Activated naive CD8-positive, alpha-beta T cell treated with anti-CD3 and anti-CD28 coated beads, Interleukin-2, amount 10 ng/mL, durations not matched to agents 7 days and 5 days (primary cell): ENCODE measurements at regions not wholly inside any gene's neighbourhood (a gene's known extent, or its start where the extent isn't known, plus 50 kb on each side); places are given as distances from the start of the nearest gene placed in this dataset.

ENCODE experiments used
- ATAC-seq: fragments of 150-1000 bp; cut with Tn5 transposase; one replicate; pipeline ENCODE4 v1.10.0; 2021; ENCODE audit warnings: low read depth, moderate library complexity
- POLR2A ChIA-PET: fragments of 350-600 bp; sonication (Branson Sonifier 250); formaldehyde crosslinking; loops from one replicate; lab custom pipeline; 2021; ENCODE audit warnings: antibody characterized with exemption; lab: Charles Lee
- DNase-seq: peaks from one replicate; pipeline ENCODE4 v3.0.0; 2021
- H3K27ac Mint-ChIP-seq: one replicate; pipeline ENCODE4 v1.8.0; 2022; ENCODE audit warnings: mild to moderate bottlenecking, mixed read lengths
- H3K27me3 Mint-ChIP-seq: one replicate; pipeline ENCODE4 v1.8.0; 2022; ENCODE audit warnings: mild to moderate bottlenecking, moderate library complexity, mixed read lengths
- H3K36me3 Mint-ChIP-seq: one replicate; pipeline ENCODE4 v1.8.0; 2021; ENCODE audit warnings: mild to moderate bottlenecking, mixed read lengths
- H3K4me1 Mint-ChIP-seq: one replicate; pipeline ENCODE4 v1.8.0; 2021; ENCODE audit warnings: mixed read lengths
- H3K4me3 Mint-ChIP-seq: one replicate; pipeline ENCODE4 v1.8.0; 2022; ENCODE audit warnings: mild to moderate bottlenecking, moderate library complexity, mixed read lengths
- H3K9me3 Mint-ChIP-seq: one replicate; pipeline ENCODE4 v1.8.0; 2021; ENCODE audit warnings: mixed read lengths

DNA sequence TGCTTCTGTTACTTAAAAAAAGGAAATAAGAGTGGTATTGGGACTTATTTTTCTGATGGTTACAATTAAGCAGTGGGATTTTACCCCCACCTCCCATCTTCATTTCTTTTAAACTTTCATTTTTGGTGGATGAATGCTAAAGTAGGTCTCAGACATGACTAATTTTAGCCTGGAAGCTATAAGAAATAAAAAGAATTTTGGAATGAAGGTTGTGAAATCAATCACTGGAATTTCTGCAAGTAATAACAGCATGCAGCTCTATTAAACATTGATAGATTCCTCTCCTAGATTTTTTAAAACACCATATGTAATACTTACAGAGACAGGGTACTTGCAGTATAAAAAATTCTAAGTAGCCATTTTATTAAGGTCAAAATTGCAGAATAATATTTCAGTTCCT is 164.2 kb upstream of the CLEC14A start:
- H3K36me3 Mint-ChIP-seq = no peaks in the 10 kb centered on the region
- no peak overlapping the region for H3K27ac Mint-ChIP-seq
- POLR2A ChIA-PET = no interaction called here
- ATAC-seq (no peak), DNase-seq (no peak)
- no peaks in the 10 kb centered on the region for H3K4me1 Mint-ChIP-seq
- peaks cover 3% of the 10 kb centered on the region for H3K9me3 Mint-ChIP-seq
- H3K27me3 Mint-ChIP-seq = peaks cover 2% of the 10 kb centered on the region
- no peak overlapping the region for H3K4me3 Mint-ChIP-seq

DNA sequence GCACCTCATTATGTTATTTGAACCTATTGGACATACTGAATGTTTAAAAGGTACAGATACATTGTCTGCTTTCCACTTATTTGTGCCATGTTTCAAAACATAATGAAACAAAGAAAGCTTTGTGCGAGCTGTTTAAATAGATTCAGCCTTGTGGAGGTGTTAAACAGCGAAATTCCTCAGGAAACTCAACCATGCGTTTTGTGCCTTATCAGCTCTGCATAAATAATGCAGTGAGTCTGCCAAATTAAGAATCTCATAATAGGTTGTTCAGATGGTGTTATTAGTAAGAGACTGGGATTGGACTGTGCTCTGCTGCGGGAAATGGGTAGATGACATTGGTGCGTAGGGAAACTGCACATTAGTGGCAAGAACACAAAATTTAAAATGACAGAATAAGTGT is 163.7 kb upstream of the CLEC14A start:
- Mint-ChIP-seq H3K36me3 (no peaks in the 10 kb centered on the region), H3K4me3 (no peak overlapping the region), H3K27ac (no peak overlapping the region), H3K27me3 (peaks cover 2% of the 10 kb centered on the region), H3K9me3 (peaks cover 3% of the 10 kb centered on the region), H3K4me1 (no peaks in the 10 kb centered on the region)
- POLR2A ChIA-PET = no interaction called here
- no peak for DNase-seq
- ATAC-seq = no peak

DNA sequence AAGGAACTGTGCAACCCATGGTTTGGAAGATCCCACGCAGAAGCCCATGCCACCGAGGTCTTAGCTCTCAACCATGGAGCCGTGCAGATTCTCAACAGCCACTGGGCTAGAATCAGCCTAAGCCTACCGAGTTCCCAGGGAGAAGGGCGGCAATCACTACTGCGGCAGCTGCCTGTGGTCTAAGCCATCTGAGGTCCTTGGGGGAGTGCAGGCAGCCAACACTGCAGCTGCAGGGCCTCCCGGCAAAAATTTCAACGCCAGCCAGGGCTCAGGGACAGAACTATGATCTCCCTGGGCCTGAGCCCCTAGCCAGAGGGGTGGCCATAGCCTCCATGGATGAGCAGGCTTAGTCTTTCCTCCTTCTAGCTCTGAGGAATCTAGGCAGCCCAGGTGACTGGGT is 156.8 kb upstream of the CLEC14A start:
- Mint-ChIP-seq H3K4me1 (no peaks in the 10 kb centered on the region), H3K27me3 (peaks cover 2% of the 10 kb centered on the region), H3K4me3 (no peak overlapping the region), H3K9me3 (peaks cover 2% of the 10 kb centered on the region), H3K36me3 (no peaks in the 10 kb centered on the region), H3K27ac (no peak overlapping the region)
- no peak for ATAC-seq
- POLR2A ChIA-PET = no interaction called here
- no peak for DNase-seq

DNA sequence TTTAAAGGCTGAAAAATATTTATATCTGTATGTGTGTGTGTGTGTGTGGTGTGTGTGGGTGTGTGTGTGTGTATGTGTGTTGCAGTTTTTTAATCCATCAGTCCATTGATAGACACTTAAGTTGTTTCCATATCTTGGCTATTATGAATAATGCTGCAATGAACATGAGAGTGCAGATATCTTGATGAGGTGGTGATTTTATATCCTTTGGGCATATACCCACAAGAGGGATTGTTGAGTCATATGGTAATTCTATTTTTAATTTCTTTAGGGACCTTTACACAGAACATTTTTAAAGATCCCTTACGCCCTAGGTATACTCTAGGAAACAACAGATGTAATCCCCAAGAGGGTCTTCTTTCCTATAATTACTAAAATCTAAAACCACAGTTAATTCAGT is 154.5 kb upstream of the CLEC14A start:
- H3K4me1 Mint-ChIP-seq = no peaks in the 10 kb centered on the region
- H3K4me3 Mint-ChIP-seq = no peak overlapping the region
- peaks cover under 1% of the 10 kb centered on the region for H3K27me3 Mint-ChIP-seq

DNA sequence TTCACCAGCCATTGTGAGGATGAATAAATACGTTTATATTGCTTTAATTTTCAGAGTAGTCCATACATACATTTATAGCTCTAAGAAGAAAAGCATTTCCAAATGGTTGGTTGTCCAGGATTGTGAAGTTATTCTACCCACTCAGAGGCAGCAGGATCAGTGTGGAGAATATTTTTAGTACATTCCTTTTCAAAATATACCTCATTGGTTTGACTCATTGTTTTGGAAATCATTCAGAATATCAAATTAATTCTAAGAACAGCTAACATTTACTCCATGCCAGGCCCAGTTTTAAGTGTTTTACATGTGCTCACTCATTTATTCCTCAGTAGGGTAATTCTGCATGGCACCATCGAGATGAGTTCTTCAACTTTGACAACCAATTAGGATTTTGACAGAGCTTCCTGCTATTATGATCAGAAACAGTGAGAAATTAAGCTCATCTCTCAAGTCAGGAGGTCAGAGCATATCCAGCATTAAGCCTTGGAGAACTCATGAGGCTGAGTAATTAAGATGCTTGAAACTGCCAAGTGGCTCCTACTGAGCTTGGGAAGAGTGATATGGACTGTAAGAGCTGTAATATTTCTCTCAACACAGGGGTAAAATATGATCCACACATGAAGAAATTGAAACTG is 153.3 kb upstream of the CLEC14A start:
- Mint-ChIP-seq H3K9me3 (peaks cover 2% of the 10 kb centered on the region), H3K4me3 (no peak overlapping the region)
- no peak for ATAC-seq

More for the DNA sequence above, 154.5 kb upstream of the CLEC14A start:
- Mint-ChIP-seq H3K9me3 (peaks cover 2% of the 10 kb centered on the region), H3K27ac (no peak overlapping the region), H3K36me3 (no peaks in the 10 kb centered on the region)
- POLR2A ChIA-PET = no interaction called here
- ATAC-seq (no peak), DNase-seq (no peak)

DNA sequence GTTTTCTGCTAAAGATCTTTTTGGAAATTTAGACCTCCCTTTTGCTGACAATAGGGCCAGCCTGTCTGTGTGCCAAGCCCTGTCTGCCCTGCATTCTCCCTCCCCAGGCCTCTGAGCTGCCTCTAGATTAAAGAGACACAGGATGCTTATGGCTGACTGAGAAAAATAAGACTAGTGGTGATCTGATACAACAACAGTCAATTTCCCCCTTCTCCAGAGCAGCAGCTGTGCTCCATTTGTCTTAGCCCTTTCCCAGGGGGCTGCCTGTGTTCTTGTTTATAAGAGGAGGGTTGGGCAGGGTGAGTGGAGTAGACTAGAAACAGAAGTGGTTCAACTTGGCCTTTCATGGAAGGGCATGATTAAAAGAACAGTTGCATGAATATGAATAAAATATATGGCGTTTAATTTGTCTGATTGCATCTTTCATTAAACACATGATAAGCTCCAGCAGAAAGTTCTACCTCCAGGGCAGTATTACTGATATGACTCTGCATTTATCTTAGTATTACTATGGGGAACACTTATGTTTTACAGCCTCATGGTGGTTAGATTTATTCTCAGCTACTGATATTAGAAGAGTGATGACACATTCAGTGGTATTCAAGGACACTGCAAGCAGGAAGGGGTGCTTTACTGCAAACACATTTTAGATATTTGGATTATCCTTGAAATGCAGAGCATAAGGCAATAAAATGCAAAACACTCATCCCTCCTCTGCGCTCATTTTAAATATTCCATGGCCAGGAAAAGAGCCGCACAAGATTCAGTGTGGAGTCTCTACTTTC is 150.2 kb upstream of the CLEC14A start:
- no peaks in the 10 kb centered on the region for H3K36me3 Mint-ChIP-seq
- H3K4me1 Mint-ChIP-seq = no peaks in the 10 kb centered on the region
- no peaks in the 10 kb centered on the region for H3K9me3 Mint-ChIP-seq
- H3K27me3 Mint-ChIP-seq = no peaks in the 10 kb centered on the region
- DNase-seq = no peak
- no peak overlapping the region for H3K27ac Mint-ChIP-seq
- POLR2A ChIA-PET = no interaction called here
- no peak for ATAC-seq
- no peak overlapping the region for H3K4me3 Mint-ChIP-seq

More for the DNA sequence above, 153.3 kb upstream of the CLEC14A start:
- DNase-seq = no peak
- Mint-ChIP-seq H3K36me3 (no peaks in the 10 kb centered on the region), H3K4me1 (no peaks in the 10 kb centered on the region), H3K27me3 (no peaks in the 10 kb centered on the region), H3K27ac (no peak overlapping the region)
- POLR2A ChIA-PET = no interaction called here

DNA sequence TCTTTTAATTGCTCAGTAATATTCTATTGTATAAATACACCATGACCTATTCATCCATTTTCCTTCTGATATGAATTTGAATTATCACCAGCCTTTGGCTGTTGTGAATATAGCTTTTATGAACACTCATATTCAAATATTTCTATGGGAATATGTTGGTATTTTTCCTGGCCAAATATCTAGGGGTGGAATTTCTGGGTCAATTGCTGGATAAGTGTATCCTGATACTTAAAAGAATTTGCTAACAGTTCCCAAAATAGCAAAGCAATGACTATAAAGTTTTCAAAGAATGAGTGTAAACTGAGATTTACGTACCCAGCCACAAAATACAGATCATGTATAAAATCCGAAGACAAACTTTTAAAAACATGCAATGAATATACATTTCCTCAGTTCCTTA is 148.7 kb upstream of the CLEC14A start:
- H3K36me3 Mint-ChIP-seq = no peaks in the 10 kb centered on the region
- POLR2A ChIA-PET = no interaction called here
- H3K27me3 Mint-ChIP-seq = no peaks in the 10 kb centered on the region
- ATAC-seq (no peak), DNase-seq (no peak)
- H3K9me3 Mint-ChIP-seq = no peaks in the 10 kb centered on the region
- no peak overlapping the region for H3K27ac Mint-ChIP-seq
- H3K4me3 Mint-ChIP-seq = no peak overlapping the region
- no peaks in the 10 kb centered on the region for H3K4me1 Mint-ChIP-seq

DNA sequence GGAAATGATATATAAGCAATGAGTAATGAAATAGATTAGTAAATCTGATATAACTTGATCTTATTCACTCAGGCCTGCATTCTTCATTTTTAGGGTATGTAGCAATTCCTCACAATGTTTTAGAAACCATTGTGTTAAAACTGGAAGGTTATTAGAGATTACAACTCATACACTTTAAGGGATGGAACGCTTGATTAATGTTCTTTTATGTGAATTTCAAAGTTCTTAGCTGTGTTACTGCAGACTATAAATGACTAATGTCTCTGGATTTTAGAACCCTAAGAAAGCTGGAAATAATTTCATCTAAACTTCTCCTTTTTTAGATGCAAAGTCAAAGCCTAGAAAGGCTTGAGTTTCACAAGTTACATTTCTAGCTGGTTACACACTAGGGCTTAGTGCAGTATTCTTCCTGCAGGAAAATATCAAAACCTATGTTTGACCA is 148.2 kb upstream of the CLEC14A start:
- Mint-ChIP-seq H3K27me3 (no peaks in the 10 kb centered on the region), H3K36me3 (no peaks in the 10 kb centered on the region), H3K27ac (no peak overlapping the region), H3K4me1 (no peaks in the 10 kb centered on the region), H3K9me3 (no peaks in the 10 kb centered on the region), H3K4me3 (no peak overlapping the region)
- POLR2A ChIA-PET = no interaction called here
- ATAC-seq (no peak), DNase-seq (no peak)

DNA sequence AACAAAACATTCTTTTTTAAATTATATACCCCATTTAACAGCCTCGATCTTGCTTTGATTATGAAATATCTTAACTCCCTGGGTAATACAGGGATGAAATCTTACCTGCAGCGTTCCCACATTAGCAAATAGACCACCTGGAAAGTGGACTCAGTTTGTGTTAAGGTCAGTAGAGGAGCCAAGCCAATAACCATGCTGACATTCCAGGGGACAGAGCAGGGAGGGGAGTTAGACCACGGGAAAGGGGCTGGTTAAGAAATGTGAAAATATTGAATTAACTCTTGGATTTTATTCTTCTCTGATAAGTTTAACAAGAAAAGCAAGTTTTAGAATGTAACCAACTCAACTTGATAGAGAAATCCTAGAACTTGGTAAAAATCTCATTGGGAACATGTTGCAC is 144.9 kb upstream of the CLEC14A start:
- ATAC-seq = no peak
- Mint-ChIP-seq H3K4me1 (no peaks in the 10 kb centered on the region), H3K4me3 (no peak overlapping the region), H3K27me3 (no peaks in the 10 kb centered on the region), H3K9me3 (no peaks in the 10 kb centered on the region), H3K36me3 (no peaks in the 10 kb centered on the region), H3K27ac (no peak overlapping the region)
- DNase-seq = no peak
- POLR2A ChIA-PET = no interaction called here

DNA sequence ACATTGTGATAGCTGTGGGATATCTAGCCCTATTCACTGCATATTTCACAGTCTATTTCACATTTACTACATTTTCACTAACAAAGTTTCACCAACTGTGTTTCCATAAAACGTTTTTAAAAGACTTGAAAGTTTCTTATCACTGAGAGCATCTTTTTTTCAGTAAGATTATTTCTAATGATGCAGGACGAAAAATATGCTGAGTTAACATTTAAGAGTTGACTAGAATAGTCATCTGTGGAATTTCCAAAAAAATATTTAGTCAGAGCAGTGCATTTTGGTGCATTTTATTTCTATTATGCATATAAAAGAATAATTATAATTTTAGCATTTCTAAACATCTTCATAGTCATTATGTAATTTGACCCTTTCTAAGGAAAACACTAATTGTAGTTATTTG is 143.8 kb upstream of the CLEC14A start:
- POLR2A ChIA-PET = no interaction called here
- H3K4me1 Mint-ChIP-seq = no peaks in the 10 kb centered on the region
- H3K36me3 Mint-ChIP-seq = no peaks in the 10 kb centered on the region
- ATAC-seq = no peak
- H3K27me3 Mint-ChIP-seq = no peaks in the 10 kb centered on the region
- H3K9me3 Mint-ChIP-seq = no peaks in the 10 kb centered on the region
- H3K27ac Mint-ChIP-seq = no peak overlapping the region
- DNase-seq = no peak
- no peak overlapping the region for H3K4me3 Mint-ChIP-seq

DNA sequence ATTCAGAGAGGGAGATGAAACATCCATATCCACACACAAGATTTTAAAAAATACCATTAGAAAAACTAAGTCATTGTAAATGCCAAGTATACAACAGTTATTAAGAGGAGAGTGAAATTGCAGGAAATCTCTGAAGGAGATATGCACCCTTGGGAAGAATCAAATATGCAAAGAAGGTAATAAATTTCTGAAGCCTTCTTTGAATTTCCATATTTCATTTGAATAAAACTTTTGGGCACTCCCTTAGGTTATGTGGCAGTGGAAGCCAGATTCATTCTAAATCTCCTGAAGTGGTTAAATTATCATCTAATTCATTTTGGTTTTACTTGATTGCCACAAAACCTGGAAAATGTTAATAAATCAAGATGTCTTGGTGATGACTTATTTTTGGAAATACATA is 138.9 kb upstream of the CLEC14A start:
- H3K27me3 Mint-ChIP-seq = peaks cover 3% of the 10 kb centered on the region
- no peak overlapping the region for H3K27ac Mint-ChIP-seq
- ATAC-seq (no peak), DNase-seq (no peak)
- POLR2A ChIA-PET = no interaction called here
- no peaks in the 10 kb centered on the region for H3K4me1 Mint-ChIP-seq
- H3K4me3 Mint-ChIP-seq = no peak overlapping the region
- no peaks in the 10 kb centered on the region for H3K36me3 Mint-ChIP-seq
- no peaks in the 10 kb centered on the region for H3K9me3 Mint-ChIP-seq

DNA sequence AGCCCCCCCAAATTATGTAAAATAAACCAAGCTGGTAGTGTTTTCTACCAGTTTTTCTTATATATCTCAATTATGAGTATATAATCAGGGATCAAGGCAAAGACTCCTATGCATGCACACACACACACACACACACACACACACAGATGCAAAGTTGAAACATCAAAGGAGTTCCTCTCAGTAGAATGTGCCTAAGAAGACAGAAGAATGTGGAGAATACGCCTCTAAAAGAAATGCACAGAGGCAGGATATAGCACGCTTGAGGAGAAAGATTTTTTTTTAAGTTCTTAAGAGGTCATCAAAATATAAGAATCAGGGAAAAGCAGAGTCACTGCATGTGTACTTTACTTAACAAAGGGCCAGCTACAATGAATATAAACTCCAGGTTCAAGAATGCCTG is 138.2 kb upstream of the CLEC14A start:
- Mint-ChIP-seq H3K9me3 (no peaks in the 10 kb centered on the region), H3K36me3 (no peaks in the 10 kb centered on the region), H3K27ac (no peak overlapping the region), H3K4me3 (no peak overlapping the region), H3K27me3 (peaks cover 3% of the 10 kb centered on the region), H3K4me1 (no peaks in the 10 kb centered on the region)
- ATAC-seq (no peak), DNase-seq (no peak)
- POLR2A ChIA-PET = no interaction called here

DNA sequence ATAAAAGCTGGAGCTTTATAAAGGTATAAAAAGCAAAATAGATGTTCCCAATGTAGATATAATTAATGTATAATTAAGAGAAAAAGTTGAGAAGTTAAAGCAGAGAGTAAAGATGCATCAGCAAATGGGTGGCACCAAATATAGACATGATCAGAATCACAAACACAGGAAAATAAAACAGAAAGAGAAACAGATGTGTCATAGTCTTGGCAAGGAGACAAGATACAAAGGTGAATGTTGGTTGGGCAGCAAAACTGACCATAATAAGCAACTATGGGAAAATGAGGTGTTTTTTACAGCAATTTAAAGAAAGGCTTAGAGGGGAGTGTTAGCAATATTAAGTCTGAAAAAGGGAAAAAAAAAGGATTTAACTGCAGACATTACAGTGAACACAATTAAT is 135.4 kb upstream of the CLEC14A start:
- ATAC-seq (no peak), DNase-seq (no peak)
- Mint-ChIP-seq H3K4me3 (no peak overlapping the region), H3K9me3 (no peaks in the 10 kb centered on the region), H3K36me3 (no peaks in the 10 kb centered on the region), H3K4me1 (no peaks in the 10 kb centered on the region), H3K27ac (no peak overlapping the region), H3K27me3 (peaks cover 3% of the 10 kb centered on the region)
- POLR2A ChIA-PET = no interaction called here

DNA sequence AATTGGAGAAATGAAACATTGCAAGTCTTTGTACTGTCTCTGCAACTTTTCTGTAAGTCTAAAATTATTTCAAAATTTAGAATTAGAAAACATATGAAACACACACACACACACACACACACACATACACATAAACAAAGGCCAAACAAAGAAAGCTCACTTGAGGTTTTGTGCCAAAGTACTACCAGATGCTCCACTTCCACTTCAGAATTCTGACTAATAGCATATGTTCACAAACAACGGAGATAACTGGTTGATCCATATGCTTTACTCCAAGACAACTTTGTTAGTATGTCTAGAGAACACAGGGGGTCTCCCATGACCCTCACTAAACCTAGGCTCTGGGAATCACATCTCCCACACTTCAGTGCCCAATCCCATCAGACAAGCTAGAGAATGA is 133.8 kb upstream of the CLEC14A start:
- Mint-ChIP-seq H3K36me3 (no peaks in the 10 kb centered on the region), H3K4me1 (no peaks in the 10 kb centered on the region), H3K4me3 (no peak overlapping the region), H3K9me3 (no peaks in the 10 kb centered on the region), H3K27ac (no peak overlapping the region), H3K27me3 (peaks cover 3% of the 10 kb centered on the region)
- ATAC-seq = no peak
- POLR2A ChIA-PET = no interaction called here
- no peak for DNase-seq
